ENCODE measurements at regions not wholly inside any gene's neighbourhood (a gene's known extent, or its start where the extent isn't known, plus 50 kb on each side); places are given as distances from the start of the nearest gene placed in this dataset.

- no peaks in the 10 kb centered on the region for H3K27me3 ChIP-seq (ENCODE audit: insufficient read depth)
- 13% methylated on average over 3 of the region's 3 CpGs for WGBS (ENCODE audit: low lambda C conversion rate)
Observed at GRCh38 chr16:49103298-49103697, 178.3 kb downstream of the CBLN1 start.

GRCh38 chr16:49101997-49102396 is 179.6 kb downstream of the CBLN1 start:
- no peaks in the 10 kb centered on the region for H3F3A ChIP-seq (replicated peaks; ENCODE audit: insufficient read depth)
- H4K20me1 ChIP-seq (ENCODE audit: insufficient read depth) = no peaks in the 10 kb centered on the region
- no peak overlapping the region for H2AFZ ChIP-seq (ENCODE audit: low read depth)
- H3K9ac ChIP-seq = no peak overlapping the region
- no peaks in the 10 kb centered on the region for H3K27me3 ChIP-seq (ENCODE audit: insufficient read depth)
- WGBS (ENCODE audit: low lambda C conversion rate) = 7% methylated on average over 1 of the region's 1 CpG
- H3K36me3 ChIP-seq (replicated peaks in 1 of 2; ENCODE audit: control insufficient read depth in 1 of 2, insufficient read depth in 2 of 2, low read length in 1 of 2) = no peaks in the 10 kb centered on the region
- H3K4me2 ChIP-seq = no peak overlapping the region
- no peaks in the 10 kb centered on the region for H3K9me3 ChIP-seq
- ChIA-PET POLR2A (no interaction called here), CTCF (no interaction called here)
- DNase-seq = no peak
- H3K9me2 ChIP-seq = no peaks in the 10 kb centered on the region
- no peak overlapping the region for H3K4me3 ChIP-seq (ENCODE audit: low read depth in 2 of 2, low read length in 1 of 2)
- no peaks in the 10 kb centered on the region for H3K4me1 ChIP-seq (ENCODE audit: control insufficient read depth in 1 of 2, insufficient read depth in 2 of 2, low read depth in 1 of 2, low read length in 1 of 2)
- H3K27ac ChIP-seq (ENCODE audit: low read depth in 2 of 2, low read length in 1 of 2) = no peak overlapping the region
- no peaks in the 10 kb centered on the region for H3K79me2 ChIP-seq (ENCODE audit: insufficient read depth)
- TF ChIP-seq NRF1 (IDR thresholded peaks at IDR 0.05; ENCODE audit: low read depth, low read length) (no peak), NFIC (IDR thresholded peaks at IDR 0.05; ENCODE audit: borderline replicate concordance) (no peak), MAX (IDR thresholded peaks at IDR 0.05; ENCODE audit: low read depth) (no peak), SMC3 (IDR thresholded peaks at IDR 0.05; ENCODE audit: low read depth, low read length) (no peak), FOXJ3 (CRISPR knock-in tag; IDR thresholded peaks at IDR 0.05) (no peak), RFX5 (IDR thresholded peaks at IDR 0.05; ENCODE audit: low read length) (no peak), RCOR1 (IDR thresholded peaks at IDR 0.05; ENCODE audit: low read length) (no peak), ELF1 (IDR thresholded peaks at IDR 0.05) (no peak), TAF1 (IDR thresholded peaks at IDR 0.05; ENCODE audit: borderline replicate concordance, low read depth, low read length) (no peak), RXRA (IDR thresholded peaks at IDR 0.05; ENCODE audit: borderline replicate concordance, low read depth) (no peak), FOXM1 (IDR thresholded peaks at IDR 0.05; ENCODE audit: low read depth) (no peak), ZBTB33 (IDR thresholded peaks at IDR 0.05; ENCODE audit: borderline replicate concordance, low read depth) (no peak), TCF12 (IDR thresholded peaks at IDR 0.05) (no peak)

More at GRCh38 chr16:49103298-49103697, 178.3 kb downstream of the CBLN1 start:
- Histone ChIP-seq H3K36me3 (replicated peaks in 1 of 2; ENCODE audit: control insufficient read depth in 1 of 2, insufficient read depth in 2 of 2, low read length in 1 of 2) (no peaks in the 10 kb centered on the region), H3K27ac (ENCODE audit: low read depth in 2 of 2, low read length in 1 of 2) (no peak overlapping the region), H3K4me3 (ENCODE audit: low read depth in 2 of 2, low read length in 1 of 2) (no peak overlapping the region), H3K9ac (no peak overlapping the region), H2AFZ (ENCODE audit: low read depth) (no peak overlapping the region), H4K20me1 (ENCODE audit: insufficient read depth) (no peaks in the 10 kb centered on the region), H3K4me1 (ENCODE audit: control insufficient read depth in 1 of 2, insufficient read depth in 2 of 2, low read depth in 1 of 2, low read length in 1 of 2) (no peaks in the 10 kb centered on the region), H3F3A (replicated peaks; ENCODE audit: insufficient read depth) (no peaks in the 10 kb centered on the region), H3K9me3 (no peaks in the 10 kb centered on the region), H3K4me2 (no peak overlapping the region), H3K9me2 (no peaks in the 10 kb centered on the region), H3K79me2 (ENCODE audit: insufficient read depth) (no peaks in the 10 kb centered on the region)
- ChIA-PET CTCF (no interaction called here), POLR2A (no interaction called here)
- DNase-seq = no peak
- TF ChIP-seq USF1 (IDR thresholded peaks at IDR 0.05; ENCODE audit: borderline replicate concordance, low read depth) = no peak
- no peak for TF ChIP-seq IRF3 (IDR thresholded peaks at IDR 0.05; ENCODE audit: low read depth, low read length)
- no peak for TF ChIP-seq RXRA (IDR thresholded peaks at IDR 0.05; ENCODE audit: borderline replicate concordance, low read depth)
- TF ChIP-seq MXI1 (IDR thresholded peaks at IDR 0.05; ENCODE audit: low read depth, low read length) = no peak
